ENCODE measurements at regions not wholly inside any gene's neighbourhood (a gene's known extent, or its start where the extent isn't known, plus 50 kb on each side); places are given as distances from the start of the nearest gene placed in this dataset.
A peak's percentile ranks its signal among the peaks of the same experiment; 100 is the strongest.

- Histone ChIP-seq H3K4me3 (no peak overlapping the region), H3K27me3 (no peaks in the 10 kb centered on the region), H3K4me1 (no peaks in the 10 kb centered on the region), H3K36me3 (replicated peaks in 1 of 2; ENCODE audit: insufficient read depth in 1 of 2, low read depth in 2 of 2) (no peaks in the 10 kb centered on the region), H3K27ac (no peak overlapping the region), H3K9me3 (no peaks in the 10 kb centered on the region)
- TF ChIP-seq CTCF (IDR thresholded peaks at IDR 0.05): no peak
- TF ChIP-seq POLR2A (IDR thresholded peaks at IDR 0.05): no peak
- ATAC-seq (no peak), DNase-seq (no peak)
- intact Hi-C loops (cut with DNase I): no loop called here
- WGBS, 2 donors: 76 to 81% methylated on average over 3 of the region's 3 CpGs
Observed at GRCh38 chr1:87899746-87900145, 571.1 kb downstream of the LMO4 start.

GRCh38 chr1:87902830-87903229, 574.1 kb downstream of the LMO4 start:
- Histone ChIP-seq H3K36me3 (replicated peaks in 1 of 2; ENCODE audit: insufficient read depth in 1 of 2, low read depth in 2 of 2) (no peaks in the 10 kb centered on the region), H3K27me3 (no peaks in the 10 kb centered on the region), H3K9me3 (no peaks in the 10 kb centered on the region), H3K4me1 (no peaks in the 10 kb centered on the region), H3K4me3 (no peak overlapping the region), H3K27ac (no peak overlapping the region)
- peak; percentile 35 for ATAC-seq
- TF ChIP-seq CTCF (IDR thresholded peaks at IDR 0.05) (no peak), POLR2A (IDR thresholded peaks at IDR 0.05) (no peak)
- intact Hi-C loops (cut with DNase I): no loop called here
- DNase-seq: peak in 2 of 4 donors; percentile 5 to 44
- 47 to 54% methylated on average over 4 of the region's 4 CpGs for WGBS, 2 donors

- Histone ChIP-seq H3K4me1 (no peaks in the 10 kb centered on the region), H3K9me3 (no peaks in the 10 kb centered on the region), H3K36me3 (replicated peaks in 1 of 2; ENCODE audit: insufficient read depth in 1 of 2, low read depth in 2 of 2) (no peaks in the 10 kb centered on the region), H3K4me3 (no peak overlapping the region), H3K27ac (no peak overlapping the region), H3K27me3 (no peaks in the 10 kb centered on the region)
- DNase-seq (no peak), ATAC-seq (no peak)
- intact Hi-C loops (cut with DNase I): no loop called here
- no peak for TF ChIP-seq POLR2A (IDR thresholded peaks at IDR 0.05)
- no peak for TF ChIP-seq CTCF (IDR thresholded peaks at IDR 0.05)
Observed at GRCh38 chr1:87903242-87903641, 574.6 kb downstream of the LMO4 start.

- DNase-seq (no peak), ATAC-seq (no peak)
- Histone ChIP-seq H3K27ac (no peak overlapping the region), H3K4me3 (no peak overlapping the region), H3K36me3 (replicated peaks in 1 of 2; ENCODE audit: insufficient read depth in 1 of 2, low read depth in 2 of 2) (no peaks in the 10 kb centered on the region), H3K27me3 (no peaks in the 10 kb centered on the region), H3K4me1 (no peaks in the 10 kb centered on the region), H3K9me3 (no peaks in the 10 kb centered on the region)
- intact Hi-C loops (cut with DNase I): no loop called here
- TF ChIP-seq POLR2A (IDR thresholded peaks at IDR 0.05) (no peak), CTCF (IDR thresholded peaks at IDR 0.05) (no peak)
Observed at GRCh38 chr1:87904651-87905050, 576.0 kb downstream of the LMO4 start.

- TF ChIP-seq POLR2A (IDR thresholded peaks at IDR 0.05) (no peak), CTCF (IDR thresholded peaks at IDR 0.05) (no peak)
- 50 to 54% methylated on average over 4 of the region's 4 CpGs for WGBS, 2 donors
- Histone ChIP-seq H3K27ac (no peak overlapping the region), H3K27me3 (no peaks in the 10 kb centered on the region), H3K36me3 (replicated peaks in 1 of 2; ENCODE audit: insufficient read depth in 1 of 2, low read depth in 2 of 2) (no peaks in the 10 kb centered on the region), H3K4me1 (no peaks in the 10 kb centered on the region), H3K9me3 (no peaks in the 10 kb centered on the region), H3K4me3 (no peak overlapping the region)
- intact Hi-C loops (cut with DNase I): no loop called here
- DNase-seq: no peak
- no peak for ATAC-seq
Observed at GRCh38 chr1:87905651-87906050, 577.0 kb downstream of the LMO4 start.

All from body of pancreas (tissue), 4 donors.